Effector memory CD8-positive, alpha-beta T cell (primary cell): ENCODE measurements at regions not wholly inside any gene's neighbourhood (a gene's known extent, or its start where the extent isn't known, plus 50 kb on each side); places are given as distances from the start of the nearest gene placed in this dataset.
"Not testable (repeated sequence)": the region's sequence is repeated elsewhere in the genome, so short reads cannot be mapped to it uniquely, and the experiment has no call there.

Source experiments
- ATAC-seq: fragments of 150-1000 bp; cut with Tn5 transposase; replicated peaks from 2 replicates; pipeline ENCODE4 v1.10.0; 2021; ENCODE audit warnings: mild to moderate bottlenecking, moderate library complexity
- DNase-seq, 3 experiments: peaks; one replicate each; pipeline ENCODE4 v3.0.0; 2021
- H3K27ac Mint-ChIP-seq, 2 donors: one replicate each; pipeline ENCODE4 v1.8.0; 2022; ENCODE audit warnings: mild to moderate bottlenecking in 2 of 2, mixed read lengths in 2 of 2, moderate library complexity in 2 of 2
- H3K27me3 Mint-ChIP-seq, 2 donors: one replicate each; pipeline ENCODE4 v1.8.0; 2022; ENCODE audit warnings: mixed read lengths in 2 of 2
- H3K36me3 Mint-ChIP-seq: one replicate; pipeline ENCODE4 v1.8.0; 2022; ENCODE audit warnings: mild to moderate bottlenecking, moderate library complexity, mixed read lengths; ENCODE audit not compliant: insufficient read depth
- H3K4me1 Mint-ChIP-seq, 2 donors: one replicate each; pipeline ENCODE4 v1.8.0; 2022; ENCODE audit warnings: low read depth in 2 of 2, mixed read lengths in 2 of 2
- H3K4me3 Mint-ChIP-seq, 2 donors: one replicate each; pipeline ENCODE4 v1.8.0; 2022; ENCODE audit warnings: mild to moderate bottlenecking in 2 of 2, mixed read lengths in 2 of 2, moderate library complexity in 2 of 2
- H3K9me3 Mint-ChIP-seq, 2 donors: one replicate each; pipeline ENCODE4 v1.8.0; 2022; ENCODE audit warnings: mixed read lengths in 2 of 2

- peaks cover 26 to 43% of the 10 kb centered on the region in 2 donors for H3K9me3 Mint-ChIP-seq
Observed at GRCh38 chr21:10347675-10348074, 173.7 kb upstream of the TPTE start.

GRCh38 chr21:10348150-10348549 is 173.2 kb upstream of the TPTE start:
- not testable (repeated sequence) for H3K36me3 Mint-ChIP-seq, H3K4me1 Mint-ChIP-seq, H3K4me3 Mint-ChIP-seq, DNase-seq, H3K27me3 Mint-ChIP-seq, ATAC-seq, H3K27ac Mint-ChIP-seq
- H3K9me3 Mint-ChIP-seq, result peaks cover 29 to 47% of the 10 kb centered on the region in 2 donors

More at GRCh38 chr21:10347675-10348074, 173.7 kb upstream of the TPTE start:
- H3K27ac Mint-ChIP-seq, H3K4me1 Mint-ChIP-seq, H3K4me3 Mint-ChIP-seq, DNase-seq, ATAC-seq, H3K36me3 Mint-ChIP-seq, H3K27me3 Mint-ChIP-seq: not testable (repeated sequence)

GRCh38 chr21:10354851-10355578 is 166.4 kb upstream of the TPTE start:
- peaks cover 27 to 33% of the 10 kb centered on the region in 2 donors for H3K9me3 Mint-ChIP-seq
- not testable (repeated sequence) for H3K27ac Mint-ChIP-seq, H3K4me3 Mint-ChIP-seq, DNase-seq, ATAC-seq, H3K36me3 Mint-ChIP-seq, H3K27me3 Mint-ChIP-seq, H3K4me1 Mint-ChIP-seq

DNA sequence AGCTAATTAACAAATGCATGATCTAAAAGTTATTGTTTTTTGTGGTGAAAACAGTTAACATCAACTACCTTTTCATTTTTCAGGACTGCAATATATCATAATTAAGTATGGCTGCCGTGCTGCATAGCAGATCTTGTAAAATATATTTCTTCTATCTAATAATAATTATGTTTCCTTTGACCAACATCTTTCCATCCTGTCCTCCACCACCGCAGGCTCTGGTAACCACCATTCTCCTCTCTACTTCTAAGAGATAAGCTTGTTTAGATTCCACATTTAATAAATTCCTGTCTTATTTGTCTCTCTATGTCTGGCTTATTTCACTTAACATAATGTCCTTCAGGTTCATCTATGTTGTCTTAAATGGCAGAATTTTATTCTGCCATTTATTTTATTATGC is 162.3 kb upstream of the TPTE start:
- H3K9me3 Mint-ChIP-seq, result peaks cover 21 to 28% of the 10 kb centered on the region in 2 donors
- not testable (repeated sequence) for H3K4me3 Mint-ChIP-seq, H3K27ac Mint-ChIP-seq

DNA sequence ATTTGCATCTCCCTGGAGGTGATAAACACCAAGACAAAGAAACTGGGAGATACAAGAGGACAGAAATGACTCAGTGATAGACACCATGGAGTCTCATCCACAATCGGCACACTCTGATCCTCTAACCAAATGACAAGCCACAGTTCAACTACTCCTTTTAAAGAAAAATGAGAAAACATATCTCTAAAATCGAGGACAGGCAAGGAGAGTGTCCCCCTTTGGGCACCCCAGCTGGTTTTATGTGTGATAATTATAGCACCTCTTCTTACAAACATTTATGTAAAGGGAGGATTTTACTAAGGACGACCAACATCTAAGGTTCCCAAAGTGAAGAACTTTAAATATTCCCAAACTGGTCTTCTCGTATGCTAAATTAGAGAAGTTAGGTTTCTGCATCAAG is 161.5 kb upstream of the TPTE start:
- ATAC-seq, DNase-seq, H3K36me3 Mint-ChIP-seq, H3K4me3 Mint-ChIP-seq, H3K27ac Mint-ChIP-seq, H3K4me1 Mint-ChIP-seq, H3K27me3 Mint-ChIP-seq: not testable (repeated sequence)
- H3K9me3 Mint-ChIP-seq, result peaks cover 19 to 21% of the 10 kb centered on the region in 2 donors

More for the DNA sequence above, 162.3 kb upstream of the TPTE start:
- not testable (repeated sequence) for H3K4me1 Mint-ChIP-seq, DNase-seq, ATAC-seq, H3K36me3 Mint-ChIP-seq, H3K27me3 Mint-ChIP-seq

DNA sequence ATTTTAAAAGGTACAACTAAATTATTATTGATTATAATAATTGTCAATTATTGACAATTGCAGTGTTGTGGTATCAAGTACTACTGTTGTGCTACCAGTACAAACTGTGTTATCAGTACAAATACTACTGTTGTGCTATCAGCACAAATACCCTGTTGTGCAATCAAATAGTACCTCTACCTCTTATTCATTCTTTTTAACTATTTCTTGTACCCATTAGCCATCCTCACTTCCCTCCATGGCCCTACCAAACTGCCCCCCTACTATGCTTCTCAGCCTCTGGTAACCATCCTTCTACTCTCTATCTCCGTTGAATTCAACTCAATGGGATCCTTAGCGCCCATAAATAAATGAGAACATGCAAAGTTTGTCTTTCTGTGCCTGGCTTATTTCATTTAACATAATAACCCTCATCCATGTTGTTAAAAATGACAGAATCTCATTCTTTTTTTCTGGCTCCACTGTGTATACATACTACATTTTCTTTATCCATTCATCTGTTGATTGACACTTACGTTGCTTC is 160.1 kb upstream of the TPTE start:
- DNase-seq, H3K36me3 Mint-ChIP-seq, ATAC-seq, H3K27ac Mint-ChIP-seq, H3K27me3 Mint-ChIP-seq, H3K4me1 Mint-ChIP-seq, H3K4me3 Mint-ChIP-seq: not testable (repeated sequence)
- H3K9me3 Mint-ChIP-seq, result peaks cover 19 to 21% of the 10 kb centered on the region in 2 donors

GRCh38 chr21:10362816-10363215 is 158.6 kb upstream of the TPTE start:
- ATAC-seq, H3K27ac Mint-ChIP-seq, H3K4me3 Mint-ChIP-seq, H3K4me1 Mint-ChIP-seq, DNase-seq, H3K27me3 Mint-ChIP-seq, H3K36me3 Mint-ChIP-seq: not testable (repeated sequence)
- peaks cover 19 to 21% of the 10 kb centered on the region in 2 donors for H3K9me3 Mint-ChIP-seq

GRCh38 chr21:10363321-10363720 is 158.1 kb upstream of the TPTE start:
- not testable (repeated sequence) for DNase-seq, H3K4me1 Mint-ChIP-seq, ATAC-seq, H3K27me3 Mint-ChIP-seq, H3K4me3 Mint-ChIP-seq, H3K36me3 Mint-ChIP-seq, H3K27ac Mint-ChIP-seq
- peaks cover 19 to 21% of the 10 kb centered on the region in 2 donors for H3K9me3 Mint-ChIP-seq

DNA sequence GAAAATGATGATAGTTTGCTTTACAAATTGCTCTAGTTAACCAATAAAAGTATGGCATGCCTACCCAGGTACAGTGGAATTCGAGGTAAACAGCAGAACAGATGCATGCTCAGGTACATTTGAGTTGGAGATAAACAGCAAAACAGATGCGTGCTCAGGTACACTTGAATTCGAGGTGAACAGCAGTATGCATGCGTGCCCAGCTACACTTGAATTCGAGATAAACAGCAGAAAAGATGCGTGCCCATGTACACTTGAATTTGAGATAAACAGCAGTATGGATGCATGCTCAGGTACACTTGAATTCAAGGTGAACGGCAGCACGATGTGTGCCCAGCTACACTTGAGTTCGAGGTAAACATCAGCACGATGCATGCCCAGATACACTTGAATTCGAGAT is 155.2 kb upstream of the TPTE start:
- not testable (repeated sequence) for DNase-seq, H3K4me1 Mint-ChIP-seq, H3K27me3 Mint-ChIP-seq, H3K27ac Mint-ChIP-seq, H3K36me3 Mint-ChIP-seq, H3K4me3 Mint-ChIP-seq, ATAC-seq
- H3K9me3 Mint-ChIP-seq, result peaks cover 5 to 11% of the 10 kb centered on the region in 2 donors

DNA sequence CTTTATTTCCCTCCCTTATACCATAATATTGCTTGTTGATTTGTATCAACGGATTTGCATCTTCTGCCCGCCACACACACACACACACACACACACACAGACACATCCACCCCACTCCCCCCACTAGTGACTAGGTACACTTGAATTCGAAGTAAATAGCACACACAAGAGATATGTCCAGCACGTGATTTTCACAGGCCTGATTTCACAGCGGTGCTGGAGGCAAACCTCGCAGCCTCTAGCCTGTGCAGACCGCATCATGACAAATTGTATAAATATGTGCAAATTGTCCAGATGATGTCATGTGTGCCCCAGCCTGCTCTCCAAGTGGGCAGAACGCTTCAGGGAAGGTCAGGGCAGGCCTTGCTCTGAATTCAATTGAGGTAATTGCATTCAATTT is 153.8 kb upstream of the TPTE start:
- ATAC-seq, H3K36me3 Mint-ChIP-seq, H3K4me1 Mint-ChIP-seq, H3K9me3 Mint-ChIP-seq, H3K4me3 Mint-ChIP-seq, H3K27me3 Mint-ChIP-seq, DNase-seq, H3K27ac Mint-ChIP-seq: not testable (repeated sequence)

GRCh38 chr21:10368323-10368798 is 153.0 kb upstream of the TPTE start:
- not testable (repeated sequence) for H3K27me3 Mint-ChIP-seq, H3K4me3 Mint-ChIP-seq, H3K9me3 Mint-ChIP-seq, H3K27ac Mint-ChIP-seq, H3K36me3 Mint-ChIP-seq, DNase-seq, H3K4me1 Mint-ChIP-seq
- peak; percentile 16 for ATAC-seq

DNA sequence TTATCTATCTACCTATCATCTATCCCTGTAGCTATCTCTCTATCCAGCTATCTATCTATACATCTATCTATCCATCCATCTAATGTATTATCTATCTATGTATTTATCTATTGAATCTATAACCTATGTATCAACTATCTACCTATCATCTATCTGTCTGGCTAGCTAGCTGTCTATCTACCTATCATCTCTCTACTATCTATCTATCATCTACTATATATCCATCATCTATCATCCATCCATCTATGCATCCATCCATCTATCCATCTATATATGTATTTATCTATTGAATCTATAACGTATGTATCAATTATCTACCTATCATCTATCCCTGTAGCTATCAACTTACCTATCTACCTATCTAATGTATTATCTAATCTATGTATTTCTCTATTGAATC is 152.1 kb upstream of the TPTE start:
- not testable (repeated sequence) for H3K9me3 Mint-ChIP-seq, ATAC-seq, H3K4me1 Mint-ChIP-seq

GRCh38 chr21:10377758-10378157 is 143.6 kb upstream of the TPTE start:
- not testable (repeated sequence) for ATAC-seq, H3K27me3 Mint-ChIP-seq, DNase-seq, H3K4me1 Mint-ChIP-seq, H3K27ac Mint-ChIP-seq, H3K4me3 Mint-ChIP-seq, H3K36me3 Mint-ChIP-seq
- H3K9me3 Mint-ChIP-seq, result peaks cover 9 to 29% of the 10 kb centered on the region in 2 donors

More for the DNA sequence above, 152.1 kb upstream of the TPTE start:
- H3K27ac Mint-ChIP-seq, DNase-seq, H3K27me3 Mint-ChIP-seq, H3K4me3 Mint-ChIP-seq, H3K36me3 Mint-ChIP-seq: not testable (repeated sequence)

DNA sequence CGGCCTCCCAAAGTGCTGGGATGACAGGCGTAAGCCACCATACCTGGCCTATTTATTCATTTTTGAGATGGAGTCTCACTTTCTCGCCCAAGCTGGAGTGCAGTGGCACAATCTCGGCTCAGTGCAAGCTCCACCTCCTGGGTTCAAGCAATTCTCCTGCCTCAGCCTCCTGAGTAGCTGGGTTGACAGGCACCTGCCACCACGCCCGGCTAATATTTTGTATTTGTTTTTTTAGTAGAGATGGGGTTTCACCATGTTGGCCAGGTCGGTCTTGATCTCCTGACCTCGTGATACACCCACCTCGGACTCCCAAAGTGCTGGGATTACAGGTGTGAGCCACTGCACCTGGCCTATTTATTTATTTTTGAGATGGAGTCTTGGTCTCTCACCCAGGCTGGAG is 141.6 kb upstream of the TPTE start:
- not testable (repeated sequence) for DNase-seq, H3K27me3 Mint-ChIP-seq, H3K4me1 Mint-ChIP-seq, H3K4me3 Mint-ChIP-seq, ATAC-seq, H3K36me3 Mint-ChIP-seq, H3K27ac Mint-ChIP-seq
- peaks cover 9 to 29% of the 10 kb centered on the region in 2 donors for H3K9me3 Mint-ChIP-seq
